ENCODE measurements at regions not wholly inside any gene's neighbourhood (a gene's known extent, or its start where the extent isn't known, plus 50 kb on each side); places are given as distances from the start of the nearest gene placed in this dataset.

GRCh38 chr1:57492586-57493226, 68.8 kb upstream of the DAB1 start:
- no peak for DNase-seq (ENCODE audit: low spot score)

DNA sequence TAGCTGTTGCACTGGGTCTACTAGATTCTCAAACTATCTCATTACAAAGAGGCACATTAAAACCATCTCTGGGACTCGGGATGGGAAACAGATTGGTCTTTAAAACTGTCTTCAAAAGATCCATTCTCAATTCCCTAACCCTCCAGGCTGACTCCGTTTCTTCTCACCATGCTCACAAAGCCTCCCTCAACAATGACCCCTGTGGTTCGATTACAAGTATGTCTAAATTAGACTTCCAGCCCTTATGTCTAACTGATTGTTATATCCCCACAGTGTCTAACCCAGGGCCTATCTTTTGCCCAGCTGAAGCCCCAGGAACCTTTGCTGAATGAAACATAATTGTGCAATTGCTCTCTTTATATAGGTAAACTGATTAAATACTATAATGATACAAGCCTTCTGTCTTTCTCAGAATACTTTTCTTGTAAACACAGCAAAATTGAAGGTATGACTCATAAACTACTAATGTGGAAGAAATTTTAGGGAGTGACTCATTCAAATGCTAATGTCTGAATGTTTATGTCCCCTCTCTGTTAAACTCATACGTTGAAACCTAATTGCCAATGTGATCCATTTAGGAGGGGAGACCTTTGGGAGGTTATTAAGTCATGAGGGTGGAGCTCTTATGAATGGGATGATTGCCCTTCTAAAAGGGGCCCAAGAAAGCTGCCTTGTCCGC, 65.6 kb upstream of the DAB1 start:
- peak; percentile 57 for DNase-seq (ENCODE audit: low spot score)

GRCh38 chr1:57485643-57486042, 61.8 kb upstream of the DAB1 start:
- DNase-seq (ENCODE audit: low spot score): peak; percentile 34

DNA sequence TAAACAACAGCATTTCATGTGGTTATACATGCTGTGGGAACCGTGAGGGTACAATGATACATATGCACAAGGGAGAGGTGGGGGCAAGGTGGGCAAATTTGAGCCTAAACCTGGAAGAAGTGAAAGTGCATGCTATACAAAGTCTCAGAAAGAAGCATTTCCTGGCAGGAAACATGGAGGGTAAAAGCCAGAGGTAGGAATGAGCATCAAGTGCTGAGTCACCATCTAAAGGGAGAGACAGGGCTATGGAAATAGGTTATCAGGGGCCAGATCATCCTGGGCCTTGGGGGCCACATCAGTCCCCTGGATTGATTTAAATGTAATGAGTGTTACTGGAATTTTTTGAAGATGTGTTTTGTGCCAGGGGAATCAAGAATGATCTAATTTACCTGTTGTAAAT, 60.1 kb upstream of the DAB1 start:
- DNase-seq (ENCODE audit: low spot score): no peak

DNA sequence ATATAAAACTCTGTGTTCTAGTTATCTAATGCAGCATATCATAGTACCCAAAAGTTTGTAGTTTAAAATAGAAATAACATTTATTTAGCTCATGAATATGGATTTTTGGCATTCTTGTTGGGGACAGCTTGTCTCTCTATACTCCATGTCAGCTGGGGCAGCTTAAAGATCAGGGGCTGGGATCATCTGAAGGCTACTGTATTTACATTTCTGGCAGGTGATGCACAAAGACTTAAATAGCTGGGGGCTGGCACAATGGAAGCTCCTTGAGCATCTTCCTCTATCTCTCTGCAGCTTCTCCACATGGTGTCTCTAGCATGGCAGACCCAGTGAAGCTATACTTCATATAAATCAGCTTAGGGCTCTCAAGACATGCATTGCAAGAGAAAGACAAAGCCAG, 55.6 kb upstream of the DAB1 start:
- DNase-seq (ENCODE audit: low spot score): no peak

DNA sequence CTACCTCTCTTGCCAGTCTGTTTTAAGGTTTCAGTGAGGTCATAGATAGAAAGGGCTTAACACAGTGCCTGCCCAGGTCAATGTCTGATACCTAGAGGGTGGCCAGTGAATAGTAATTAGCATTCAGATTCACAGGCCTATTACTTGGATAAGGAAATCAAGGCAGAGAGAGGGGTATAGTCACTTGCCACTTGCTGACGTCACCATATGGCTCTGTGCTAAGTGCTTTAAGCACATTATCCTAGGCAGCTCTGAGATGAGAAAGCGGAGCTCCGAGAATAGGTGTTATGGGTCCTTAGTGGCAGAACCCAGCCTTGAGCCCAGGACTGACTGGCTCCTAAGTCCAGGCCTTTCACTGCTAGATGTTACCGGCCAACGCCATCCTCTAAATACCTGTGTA, 51.5 kb upstream of the DAB1 start:
- no peak for DNase-seq (ENCODE audit: low spot score)

GRCh38 chr1:57474137-57474750, 50.4 kb upstream of the DAB1 start:
- DNase-seq (ENCODE audit: low spot score): no peak
